HCT116 (cell line): ENCODE measurements at regions not wholly inside any gene's neighbourhood (a gene's known extent, or its start where the extent isn't known, plus 50 kb on each side); places are given as distances from the start of the nearest gene placed in this dataset.

Experiments
- ATAC-seq: fragments of 200-7000 bp; cut with Tn5 transposase; 2 replicates; pipeline ENCODE4 v1.9.1; 2020; ENCODE audit warnings: mild to moderate bottlenecking, moderate library complexity
- BruUV-seq: library from RNA; stranded (reverse); fragments of 400-500 nt; replicated peaks from 2 replicates; lab custom pipeline; 2021; lab: Mats Ljungman, UMichigan
- CTCF ChIA-PET: fragments of 300-600 bp; sonication (Branson Sonifier 250); formaldehyde crosslinking; loops from one replicate; lab custom pipeline; 2021; ENCODE audit warnings: antibody characterized with exemption; lab: Charles Lee
- POLR2A ChIA-PET: fragments of 300-600, 350-600 bp; sonication (Branson Sonifier 250); formaldehyde crosslinking; loops from one replicate; lab custom pipeline; 2021; ENCODE audit warnings: antibody characterized with exemption; lab: Charles Lee
- RAD21 ChIA-PET, 2 experiments: fragments of 300-600 bp; sonication (Branson Sonifier 250); formaldehyde crosslinking; loops; one replicate each; lab custom pipeline; 2023; ENCODE audit warnings: low total read pairs in 2 of 2; ENCODE audit not compliant: uncharacterized antibody in 2 of 2, unreplicated experiment in 2 of 2, low non-redundant PET in 1 of 2; lab: Charles Lee
- DNase-seq: peaks from one replicate; pipeline ENCODE4 v3.0.0-alpha.2; 2010; ENCODE audit warnings: low read depth, low spot score
- H2AFZ ChIP-seq: fragments of 200-600 bp; shearing (Covaris generic), sonication (generic); 2 replicates; pipeline ENCODE4 v1.6.1; 2017; ENCODE audit warnings: low read depth, mixed run types, mixed read lengths, antibody characterized with exemption, low read length; ENCODE audit not compliant: poor library complexity, severe bottlenecking
- H3K27ac ChIP-seq: 2 replicates; pipeline ENCODE4 v1.5.1; 2012; ENCODE audit warnings: low read depth, low read length
- H3K27me3 ChIP-seq: fragments of 200-600 bp; sonication (generic); 2 replicates; pipeline ENCODE4 v1.6.1; 2016; ENCODE audit warnings: mixed run types, low read length, mixed read lengths; ENCODE audit not compliant: insufficient read depth
- H3K36me3 ChIP-seq, 2 experiments: fragments of 200-500 bp in 1 of 2; fragments of 200-600 bp in 1 of 2; sonication (Bioruptor generic) in 1 of 2; sonication (generic) in 1 of 2; 2 replicates each; pipeline versions ENCODE4 v1.5.1 to v1.6.1; 2014 to 2016; ENCODE audit warnings: low read length in 2 of 2, inconsistent platforms in 1 of 2, mixed read lengths in 1 of 2, mixed run types in 1 of 2; ENCODE audit not compliant: insufficient read depth in 2 of 2, control insufficient read depth in 1 of 2
- H3K4me1 ChIP-seq, 2 experiments: fragments of 200-600 bp in 1 of 2; sonication (generic) in 1 of 2; 2 replicates each; pipeline versions ENCODE4 v1.5.1 to v1.6.1; 2012 to 2017; ENCODE audit warnings: low read length in 2 of 2, inconsistent platforms in 1 of 2, mild to moderate bottlenecking in 1 of 2, mixed read lengths in 1 of 2, mixed run types in 1 of 2, moderate library complexity in 1 of 2; ENCODE audit not compliant: insufficient read depth in 2 of 2, control insufficient read depth in 1 of 2
- H3K4me2 ChIP-seq: fragments of 200-600 bp; sonication (generic); 2 replicates; pipeline ENCODE4 v1.6.1; 2017; ENCODE audit warnings: mixed run types, low read length, mixed read lengths
- H3K4me3 ChIP-seq, 2 experiments: fragments of 200-600 bp in 1 of 2; sonication (generic) in 1 of 2; replicated peaks in 1 of 2; 2 replicates each; pipeline ENCODE4 v1.5.1; 2011 to 2016; ENCODE audit warnings: low read length in 2 of 2, control low read depth in 1 of 2, low read depth in 1 of 2, mild to moderate bottlenecking in 1 of 2, mixed read lengths in 1 of 2, mixed run types in 1 of 2
- H3K79me2 ChIP-seq: fragments of 200-600 bp; sonication (generic); 2 replicates; pipeline ENCODE4 v1.6.1; 2017; ENCODE audit warnings: mild to moderate bottlenecking, mixed run types, low read length, moderate library complexity, mixed read lengths; ENCODE audit not compliant: insufficient read depth
- H3K9ac ChIP-seq: fragments of 200-600 bp; sonication (generic); 2 replicates; pipeline ENCODE4 v1.6.1; 2016; ENCODE audit warnings: low read length, mixed read lengths
- H3K9me2 ChIP-seq: fragments of 200-600 bp; sonication (generic), shearing (Covaris generic); 2 replicates; pipeline ENCODE4 v1.6.1; 2017; ENCODE audit warnings: mixed run types, mild to moderate bottlenecking, moderate library complexity; ENCODE audit not compliant: insufficient read depth
- H3K9me3 ChIP-seq, 2 experiments: fragments of 200-500 bp in 1 of 2; fragments of 200-600 bp in 1 of 2; sonication (Bioruptor generic) in 1 of 2; sonication (generic) in 1 of 2; 2 replicates each; pipeline ENCODE4 v1.6.1; 2014 to 2017; ENCODE audit warnings: low read length in 2 of 2, mixed read lengths in 2 of 2, inconsistent platforms in 1 of 2, low read depth in 1 of 2, mild to moderate bottlenecking in 1 of 2, mixed run types in 1 of 2, moderate library complexity in 1 of 2; ENCODE audit not compliant: control insufficient read depth in 1 of 2, insufficient read depth in 1 of 2
- H4K20me1 ChIP-seq: fragments of 200-600 bp; sonication (generic), shearing (Covaris generic); 2 replicates; pipeline ENCODE4 v1.6.1; 2017; ENCODE audit warnings: mixed run types, mild to moderate bottlenecking, moderate library complexity; ENCODE audit not compliant: insufficient read depth
- CBX3 ChIP-seq: IDR thresholded peaks from 2 replicates; pipeline ENCODE4 v1.6.1; 2012; ENCODE audit warnings: low read depth
- CEBPB ChIP-seq: IDR thresholded peaks from 2 replicates; pipeline ENCODE4 v1.6.1; 2012; ENCODE audit warnings: low read depth
- EZH2phosphoT487 ChIP-seq: fragments of 200-600 bp; IDR thresholded peaks from 2 replicates; pipeline ENCODE4 v1.6.1; 2018; ENCODE audit warnings: antibody characterized with exemption, borderline replicate concordance
- FOSL1 ChIP-seq: IDR thresholded peaks from 2 replicates; pipeline ENCODE4 v1.6.1; 2012; ENCODE audit warnings: low read depth
- JUND ChIP-seq: IDR thresholded peaks from 2 replicates; pipeline ENCODE4 v1.6.1; 2012
- POLR2AphosphoS5 ChIP-seq: IDR thresholded peaks from 2 replicates; pipeline ENCODE4 v1.6.1; 2011; ENCODE audit warnings: mild to moderate bottlenecking, low read depth, low read length, moderate library complexity
- SIN3A ChIP-seq: IDR thresholded peaks from 2 replicates; pipeline ENCODE4 v1.6.1; 2012; ENCODE audit warnings: low read depth
- SP1 ChIP-seq: IDR thresholded peaks from 2 replicates; pipeline ENCODE4 v1.6.1; 2012; ENCODE audit warnings: low read depth
- SRF ChIP-seq: IDR thresholded peaks from 2 replicates; pipeline ENCODE4 v1.6.1; 2012; ENCODE audit warnings: low read depth
- intact Hi-C: fragments of 100-400 bp; cut with micrococcal nuclease; formaldehyde crosslinking; loops from 2 replicates; pipeline ENCODE4 v1.10.0; 2022
- TF ChIP-seq, protein P1 (sequence below), 3 experiments: fragments of 200-600 bp in 1 of 3; sonication (generic) in 1 of 3; IDR thresholded peaks in 2 of 3; conservative IDR thresholded peaks in 1 of 3; 2 replicates each; pipeline ENCODE4 v1.5.1; 2012 to 2017; ENCODE audit warnings: low read depth in 2 of 3, low read length in 2 of 3, antibody characterized with exemption in 1 of 3, borderline replicate concordance in 1 of 3, control low read depth in 1 of 3, mild to moderate bottlenecking in 1 of 3, mixed read lengths in 1 of 3, mixed run types in 1 of 3, moderate library complexity in 1 of 3; ENCODE audit not compliant: insufficient read depth in 1 of 3
- TF ChIP-seq, protein P2 (sequence below): IDR thresholded peaks from 2 replicates; pipeline ENCODE4 v1.6.1; 2012
- TF ChIP-seq, protein P3 (sequence below): IDR thresholded peaks from 2 replicates; pipeline ENCODE4 v1.6.1; 2011; ENCODE audit warnings: mild to moderate bottlenecking, low read length, moderate library complexity; ENCODE audit not compliant: insufficient replicate concordance; ENCODE audit errors: extremely low read depth
- TF ChIP-seq, protein P4 (sequence below): IDR thresholded peaks from 2 replicates; pipeline ENCODE4 v1.6.1; 2012; ENCODE audit warnings: low read depth

DNA sequence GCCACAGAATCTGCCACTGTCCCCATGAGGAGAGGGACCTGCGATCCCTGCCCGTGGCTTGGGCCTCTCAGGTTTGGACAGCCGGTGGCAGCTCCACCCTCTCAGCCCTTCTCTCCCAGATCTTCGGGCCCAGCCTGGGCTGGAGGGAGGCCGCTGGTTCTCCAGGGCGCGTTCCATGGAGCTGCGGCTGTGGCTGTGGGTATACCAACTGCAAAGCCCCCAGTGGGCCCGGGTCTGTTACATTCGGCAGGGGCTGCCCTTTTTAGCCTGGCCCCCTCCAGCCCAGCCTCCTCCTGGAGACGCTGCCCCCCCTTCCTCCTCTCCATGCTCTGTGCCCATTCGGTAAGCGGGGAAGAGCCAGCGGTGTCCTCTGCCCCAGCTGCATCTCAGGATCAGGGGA is 64.7 kb upstream of the ZNF469 start:
- H3K9ac ChIP-seq = no peak overlapping the region
- RAD21 ChIA-PET = no interaction called here
- H3K4me2 ChIP-seq = no peak overlapping the region
- no TSS peak for BruUV-seq
- no peaks in the 10 kb centered on the region for H3K36me3 ChIP-seq
- no peak overlapping the region for H3K4me3 ChIP-seq
- no peak for DNase-seq
- H3K27ac ChIP-seq = no peak overlapping the region; the same call in 1 of the 2 replicates
- no peak for TF ChIP-seq POLR2AphosphoS5
- TF ChIP-seq, protein P1, sequence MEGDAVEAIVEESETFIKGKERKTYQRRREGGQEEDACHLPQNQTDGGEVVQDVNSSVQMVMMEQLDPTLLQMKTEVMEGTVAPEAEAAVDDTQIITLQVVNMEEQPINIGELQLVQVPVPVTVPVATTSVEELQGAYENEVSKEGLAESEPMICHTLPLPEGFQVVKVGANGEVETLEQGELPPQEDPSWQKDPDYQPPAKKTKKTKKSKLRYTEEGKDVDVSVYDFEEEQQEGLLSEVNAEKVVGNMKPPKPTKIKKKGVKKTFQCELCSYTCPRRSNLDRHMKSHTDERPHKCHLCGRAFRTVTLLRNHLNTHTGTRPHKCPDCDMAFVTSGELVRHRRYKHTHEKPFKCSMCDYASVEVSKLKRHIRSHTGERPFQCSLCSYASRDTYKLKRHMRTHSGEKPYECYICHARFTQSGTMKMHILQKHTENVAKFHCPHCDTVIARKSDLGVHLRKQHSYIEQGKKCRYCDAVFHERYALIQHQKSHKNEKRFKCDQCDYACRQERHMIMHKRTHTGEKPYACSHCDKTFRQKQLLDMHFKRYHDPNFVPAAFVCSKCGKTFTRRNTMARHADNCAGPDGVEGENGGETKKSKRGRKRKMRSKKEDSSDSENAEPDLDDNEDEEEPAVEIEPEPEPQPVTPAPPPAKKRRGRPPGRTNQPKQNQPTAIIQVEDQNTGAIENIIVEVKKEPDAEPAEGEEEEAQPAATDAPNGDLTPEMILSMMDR (IDR thresholded peaks at IDR 0.05 in 2 of 3, conservative IDR thresholded peaks at IDR 0.05 in 1 of 3; ENCODE audit: borderline replicate concordance in 1 of 3, insufficient read depth in 1 of 3, low read depth in 2 of 3, low read length in 2 of 3) = no peak
- TF ChIP-seq, all 23 proteins: peak for 0
- no peak for ATAC-seq
- H3K27me3 ChIP-seq = no peaks in the 10 kb centered on the region
- no peaks in the 10 kb centered on the region for H4K20me1 ChIP-seq
- no peak overlapping the region for H2AFZ ChIP-seq
- H3K4me1 ChIP-seq = peaks cover 11 to 21% of the 10 kb centered on the region in 2 experiments
- ChIA-PET POLR2A (no interaction called here), CTCF (interaction anchor here (0.6 kb wide), 1 partner anchor 46 kb away, joined by 4 read pairs; no protein-coding TSS in a partner anchor)
- H3K9me2 ChIP-seq = no peaks in the 10 kb centered on the region
- no peaks in the 10 kb centered on the region for H3K79me2 ChIP-seq
- intact Hi-C loops = no loop called here
- H3K9me3 ChIP-seq = peaks cover 0 to 6% of the 10 kb centered on the region in 2 experiments; a peak in 1 of 4 replicates

DNA sequence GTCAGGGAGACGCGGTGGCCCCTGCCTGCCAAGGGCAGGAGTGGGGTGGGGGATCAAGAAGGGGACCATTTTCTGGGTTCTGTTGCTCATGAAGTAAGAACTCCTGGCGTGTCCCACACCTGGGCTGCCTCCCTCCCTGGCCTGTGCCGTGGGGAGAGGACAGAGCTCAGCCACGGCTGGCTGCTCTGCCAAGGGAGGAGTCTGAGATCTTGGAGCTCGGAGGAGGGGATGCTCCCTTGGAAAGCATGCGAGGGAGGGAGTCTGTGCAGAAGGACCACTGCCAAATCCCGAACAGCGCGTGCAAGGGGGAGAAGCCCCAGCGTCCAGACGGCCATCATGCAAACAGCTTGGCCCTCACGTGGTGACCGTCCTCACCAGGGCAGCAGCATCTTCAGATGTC is 64.2 kb upstream of the ZNF469 start:
- Histone ChIP-seq H3K4me2 (no peak overlapping the region), H3K4me3 (no peak overlapping the region), H3K79me2 (no peaks in the 10 kb centered on the region), H3K36me3 (no peaks in the 10 kb centered on the region), H3K9ac (no peak overlapping the region), H3K9me2 (no peaks in the 10 kb centered on the region), H3K9me3 (peaks cover 0 to 8% of the 10 kb centered on the region in 2 experiments; a peak in 1 of 4 replicates), H3K27me3 (no peaks in the 10 kb centered on the region), H4K20me1 (no peaks in the 10 kb centered on the region), H3K27ac (no peak overlapping the region), H2AFZ (no peak overlapping the region), H3K4me1 (peaks cover 11 to 21% of the 10 kb centered on the region in 2 experiments)
- ATAC-seq = no peak
- POLR2A ChIA-PET = no interaction called here
- BruUV-seq = no TSS peak
- RAD21 ChIA-PET = no interaction called here
- CTCF ChIA-PET = interaction anchor here (0.6 kb wide), 1 partner anchor 46 kb away, joined by 4 read pairs; no protein-coding TSS in a partner anchor
- intact Hi-C loops = no loop called here
- DNase-seq = no peak
- TF ChIP-seq CBX3 (no peak), SIN3A (no peak), CEBPB (no peak), SRF (no peak), JUND (no peak), SP1 (no peak), EZH2phosphoT487 (no peak), FOSL1 (no peak), POLR2AphosphoS5 (no peak)
- TF ChIP-seq, protein P2, sequence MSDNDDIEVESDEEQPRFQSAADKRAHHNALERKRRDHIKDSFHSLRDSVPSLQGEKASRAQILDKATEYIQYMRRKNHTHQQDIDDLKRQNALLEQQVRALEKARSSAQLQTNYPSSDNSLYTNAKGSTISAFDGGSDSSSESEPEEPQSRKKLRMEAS = no peak
- TF ChIP-seq, protein P3, sequence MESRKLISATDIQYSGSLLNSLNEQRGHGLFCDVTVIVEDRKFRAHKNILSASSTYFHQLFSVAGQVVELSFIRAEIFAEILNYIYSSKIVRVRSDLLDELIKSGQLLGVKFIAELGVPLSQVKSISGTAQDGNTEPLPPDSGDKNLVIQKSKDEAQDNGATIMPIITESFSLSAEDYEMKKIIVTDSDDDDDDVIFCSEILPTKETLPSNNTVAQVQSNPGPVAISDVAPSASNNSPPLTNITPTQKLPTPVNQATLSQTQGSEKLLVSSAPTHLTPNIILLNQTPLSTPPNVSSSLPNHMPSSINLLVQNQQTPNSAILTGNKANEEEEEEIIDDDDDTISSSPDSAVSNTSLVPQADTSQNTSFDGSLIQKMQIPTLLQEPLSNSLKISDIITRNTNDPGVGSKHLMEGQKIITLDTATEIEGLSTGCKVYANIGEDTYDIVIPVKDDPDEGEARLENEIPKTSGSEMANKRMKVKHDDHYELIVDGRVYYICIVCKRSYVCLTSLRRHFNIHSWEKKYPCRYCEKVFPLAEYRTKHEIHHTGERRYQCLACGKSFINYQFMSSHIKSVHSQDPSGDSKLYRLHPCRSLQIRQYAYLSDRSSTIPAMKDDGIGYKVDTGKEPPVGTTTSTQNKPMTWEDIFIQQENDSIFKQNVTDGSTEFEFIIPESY = no peak
- TF ChIP-seq, protein P4, sequence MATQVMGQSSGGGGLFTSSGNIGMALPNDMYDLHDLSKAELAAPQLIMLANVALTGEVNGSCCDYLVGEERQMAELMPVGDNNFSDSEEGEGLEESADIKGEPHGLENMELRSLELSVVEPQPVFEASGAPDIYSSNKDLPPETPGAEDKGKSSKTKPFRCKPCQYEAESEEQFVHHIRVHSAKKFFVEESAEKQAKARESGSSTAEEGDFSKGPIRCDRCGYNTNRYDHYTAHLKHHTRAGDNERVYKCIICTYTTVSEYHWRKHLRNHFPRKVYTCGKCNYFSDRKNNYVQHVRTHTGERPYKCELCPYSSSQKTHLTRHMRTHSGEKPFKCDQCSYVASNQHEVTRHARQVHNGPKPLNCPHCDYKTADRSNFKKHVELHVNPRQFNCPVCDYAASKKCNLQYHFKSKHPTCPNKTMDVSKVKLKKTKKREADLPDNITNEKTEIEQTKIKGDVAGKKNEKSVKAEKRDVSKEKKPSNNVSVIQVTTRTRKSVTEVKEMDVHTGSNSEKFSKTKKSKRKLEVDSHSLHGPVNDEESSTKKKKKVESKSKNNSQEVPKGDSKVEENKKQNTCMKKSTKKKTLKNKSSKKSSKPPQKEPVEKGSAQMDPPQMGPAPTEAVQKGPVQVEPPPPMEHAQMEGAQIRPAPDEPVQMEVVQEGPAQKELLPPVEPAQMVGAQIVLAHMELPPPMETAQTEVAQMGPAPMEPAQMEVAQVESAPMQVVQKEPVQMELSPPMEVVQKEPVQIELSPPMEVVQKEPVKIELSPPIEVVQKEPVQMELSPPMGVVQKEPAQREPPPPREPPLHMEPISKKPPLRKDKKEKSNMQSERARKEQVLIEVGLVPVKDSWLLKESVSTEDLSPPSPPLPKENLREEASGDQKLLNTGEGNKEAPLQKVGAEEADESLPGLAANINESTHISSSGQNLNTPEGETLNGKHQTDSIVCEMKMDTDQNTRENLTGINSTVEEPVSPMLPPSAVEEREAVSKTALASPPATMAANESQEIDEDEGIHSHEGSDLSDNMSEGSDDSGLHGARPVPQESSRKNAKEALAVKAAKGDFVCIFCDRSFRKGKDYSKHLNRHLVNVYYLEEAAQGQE = no peak
